ENCODE measurements at regions not wholly inside any gene's neighbourhood (a gene's known extent, or its start where the extent isn't known, plus 50 kb on each side); places are given as distances from the start of the nearest gene placed in this dataset.

GRCh38 chr1:193988885-193989284 is 802.5 kb upstream of the B3GALT2 start:
- DNase-seq (ENCODE audit: low read depth in 2 of 2, low spot score in 1 of 2): no peak

GRCh38 chr1:193979219-193979618 is 792.8 kb upstream of the B3GALT2 start:
- no peak for DNase-seq (ENCODE audit: low read depth in 2 of 2, low spot score in 1 of 2)

GRCh38 chr1:193974286-193974798 is 787.9 kb upstream of the B3GALT2 start:
- DNase-seq (ENCODE audit: low read depth in 2 of 2, low spot score in 1 of 2): no peak

GRCh38 chr1:193973428-193973827 is 787.0 kb upstream of the B3GALT2 start:
- DNase-seq (ENCODE audit: low read depth in 2 of 2, low spot score in 1 of 2): no peak

- DNase-seq (ENCODE audit: low read depth in 2 of 2, low spot score in 1 of 2): no peak
Observed at GRCh38 chr1:193971595-193971994, 785.2 kb upstream of the B3GALT2 start.

- no peak for DNase-seq (ENCODE audit: low read depth in 2 of 2, low spot score in 1 of 2)
Observed at GRCh38 chr1:193960499-193960898, 774.1 kb upstream of the B3GALT2 start.

- DNase-seq (ENCODE audit: low read depth in 2 of 2, low spot score in 1 of 2): no peak
Observed at GRCh38 chr1:193960040-193960439, 773.6 kb upstream of the B3GALT2 start.

GRCh38 chr1:193957556-193958095 is 771.2 kb upstream of the B3GALT2 start:
- no peak for DNase-seq (ENCODE audit: low read depth in 2 of 2, low spot score in 1 of 2)

- no peak for DNase-seq (ENCODE audit: low read depth in 2 of 2, low spot score in 1 of 2)
Observed at GRCh38 chr1:193952778-193953374, 766.5 kb upstream of the B3GALT2 start.

- DNase-seq (ENCODE audit: low read depth in 2 of 2, low spot score in 1 of 2): no peak
Observed at GRCh38 chr1:193951984-193952383, 765.6 kb upstream of the B3GALT2 start.

- DNase-seq (ENCODE audit: low read depth in 2 of 2, low spot score in 1 of 2): no peak
Observed at GRCh38 chr1:193944454-193944853, 758.0 kb upstream of the B3GALT2 start.

GRCh38 chr1:193940176-193940575 is 753.8 kb upstream of the B3GALT2 start:
- no peak for DNase-seq (ENCODE audit: low read depth in 2 of 2, low spot score in 1 of 2)

GRCh38 chr1:193939585-193939984 is 753.2 kb upstream of the B3GALT2 start:
- no peak for DNase-seq (ENCODE audit: low read depth in 2 of 2, low spot score in 1 of 2)

GRCh38 chr1:193937308-193937707 is 750.9 kb upstream of the B3GALT2 start:
- no peak for DNase-seq (ENCODE audit: low read depth in 2 of 2, low spot score in 1 of 2)

- DNase-seq (ENCODE audit: low read depth in 2 of 2, low spot score in 1 of 2): no peak
Observed at GRCh38 chr1:193932979-193933378, 746.6 kb upstream of the B3GALT2 start.

GRCh38 chr1:193931356-193931755 is 744.9 kb upstream of the B3GALT2 start:
- no peak for DNase-seq (ENCODE audit: low read depth in 2 of 2, low spot score in 1 of 2)

- no peak for DNase-seq (ENCODE audit: low read depth in 2 of 2, low spot score in 1 of 2)
Observed at GRCh38 chr1:193929374-193930033, 743.1 kb upstream of the B3GALT2 start.

- no peak for DNase-seq (ENCODE audit: low read depth in 2 of 2, low spot score in 1 of 2)
Observed at GRCh38 chr1:193927550-193927949, 741.1 kb upstream of the B3GALT2 start.

GRCh38 chr1:193926956-193927355 is 740.5 kb upstream of the B3GALT2 start:
- no peak for DNase-seq (ENCODE audit: low read depth in 2 of 2, low spot score in 1 of 2)

GRCh38 chr1:193919827-193920226 is 733.4 kb upstream of the B3GALT2 start:
- DNase-seq (ENCODE audit: low read depth in 2 of 2, low spot score in 1 of 2): no peak

GRCh38 chr1:193916452-193916851 is 730.0 kb upstream of the B3GALT2 start:
- DNase-seq (ENCODE audit: low read depth in 2 of 2, low spot score in 1 of 2): no peak

GRCh38 chr1:193914871-193915270 is 728.5 kb upstream of the B3GALT2 start:
- no peak for DNase-seq (ENCODE audit: low read depth in 2 of 2, low spot score in 1 of 2)
